Activated CD4-positive, alpha-beta T cell treated with anti-CD3 and anti-CD28 coated beads for 48 hours (primary cell): ENCODE measurements at regions not wholly inside any gene's neighbourhood (a gene's known extent, or its start where the extent isn't known, plus 50 kb on each side); places are given as distances from the start of the nearest gene placed in this dataset.

Experiments used
- DNase-seq: peaks from one replicate; pipeline ENCODE4 v3.0.0-alpha.2; 2020

- DNase-seq: no peak
These were observed 144.0 kb upstream of the IRX6 start for GRCh38 chr16:55179852-55180585.

GRCh38 chr16:55184052-55184451, 140.0 kb upstream of the IRX6 start:
- DNase-seq: no peak

- DNase-seq: no peak
These were observed 139.4 kb upstream of the IRX6 start for GRCh38 chr16:55184619-55185018.

- DNase-seq: no peak
These were observed 134.8 kb upstream of the IRX6 start for GRCh38 chr16:55189224-55189623.

GRCh38 chr16:55189682-55190636, 134.0 kb upstream of the IRX6 start:
- DNase-seq: no peak

GRCh38 chr16:55192734-55193133, 131.3 kb upstream of the IRX6 start:
- no peak for DNase-seq

GRCh38 chr16:55203570-55203969, 120.4 kb upstream of the IRX6 start:
- DNase-seq: no peak

- DNase-seq: no peak
These were observed 119.9 kb upstream of the IRX6 start for GRCh38 chr16:55204069-55204468.

- no peak for DNase-seq
These were observed 119.1 kb upstream of the IRX6 start for GRCh38 chr16:55204923-55205322.

GRCh38 chr16:55207693-55208428, 116.1 kb upstream of the IRX6 start:
- no peak for DNase-seq

GRCh38 chr16:55209626-55210025, 114.4 kb upstream of the IRX6 start:
- no peak for DNase-seq

- DNase-seq: no peak
These were observed 111.2 kb upstream of the IRX6 start for GRCh38 chr16:55212791-55213190.

- no peak for DNase-seq
These were observed 109.6 kb upstream of the IRX6 start for GRCh38 chr16:55214412-55214811.

GRCh38 chr16:55214974-55215494, 109.0 kb upstream of the IRX6 start:
- DNase-seq: no peak

- DNase-seq: no peak
These were observed 106.6 kb upstream of the IRX6 start for GRCh38 chr16:55217392-55217791.

- no peak for DNase-seq
These were observed 102.2 kb upstream of the IRX6 start for GRCh38 chr16:55221836-55222235.

- no peak for DNase-seq
These were observed 101.5 kb upstream of the IRX6 start for GRCh38 chr16:55222486-55222885.

- no peak for DNase-seq
These were observed 97.9 kb upstream of the IRX6 start for GRCh38 chr16:55225972-55226542.

- DNase-seq: no peak
These were observed 91.2 kb upstream of the IRX6 start for GRCh38 chr16:55232822-55233221.

- DNase-seq: no peak
These were observed 90.5 kb upstream of the IRX6 start for GRCh38 chr16:55233464-55233863.

- DNase-seq: no peak
These were observed 87.3 kb upstream of the IRX6 start for GRCh38 chr16:55236655-55237054.

GRCh38 chr16:55239723-55240122, 84.3 kb upstream of the IRX6 start:
- DNase-seq: no peak

- DNase-seq: no peak
These were observed 83.1 kb upstream of the IRX6 start for GRCh38 chr16:55240888-55241287.
